Medulla oblongata (tissue), 1 donor: ENCODE measurements at regions not wholly inside any gene's neighbourhood (a gene's known extent, or its start where the extent isn't known, plus 50 kb on each side); places are given as distances from the start of the nearest gene placed in this dataset.
A peak's percentile ranks its signal among the peaks of the same experiment; 100 is the strongest.
"Not testable (repeated sequence)": the region's sequence is repeated elsewhere in the genome, so short reads cannot be mapped to it uniquely, and the experiment has no call there.

Source experiments
- DNase-seq: peaks from one replicate; pipeline ENCODE4 v3.0.0-alpha.2; 2015; ENCODE audit errors: extremely low spot score

- DNase-seq = not testable (repeated sequence)
Observed at GRCh38 chr5:176140138-176140537, 98.1 kb upstream of the SIMC1 start.

- no peak for DNase-seq
Observed at GRCh38 chr5:176144508-176144907, 93.7 kb upstream of the SIMC1 start.

DNA sequence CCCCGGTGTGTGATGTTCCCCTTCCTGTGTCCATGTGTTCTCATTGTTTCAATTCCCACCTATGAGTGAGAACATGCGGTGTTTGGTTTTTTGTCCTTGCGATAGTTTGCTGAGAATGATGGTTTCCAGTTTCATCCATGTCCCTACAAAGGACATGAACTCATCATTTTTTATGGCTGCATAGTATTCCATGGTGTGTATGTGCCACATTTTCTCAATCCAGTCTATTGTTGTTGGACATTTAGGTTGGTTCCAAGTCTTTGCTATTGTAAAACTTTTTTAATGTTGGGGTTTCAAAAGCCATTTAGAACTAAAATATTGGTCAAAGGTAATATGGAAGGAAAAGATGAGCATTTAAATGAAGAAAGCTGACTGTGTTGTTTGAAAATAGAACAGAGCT, 88.3 kb upstream of the SIMC1 start:
- not testable (repeated sequence) for DNase-seq

DNA sequence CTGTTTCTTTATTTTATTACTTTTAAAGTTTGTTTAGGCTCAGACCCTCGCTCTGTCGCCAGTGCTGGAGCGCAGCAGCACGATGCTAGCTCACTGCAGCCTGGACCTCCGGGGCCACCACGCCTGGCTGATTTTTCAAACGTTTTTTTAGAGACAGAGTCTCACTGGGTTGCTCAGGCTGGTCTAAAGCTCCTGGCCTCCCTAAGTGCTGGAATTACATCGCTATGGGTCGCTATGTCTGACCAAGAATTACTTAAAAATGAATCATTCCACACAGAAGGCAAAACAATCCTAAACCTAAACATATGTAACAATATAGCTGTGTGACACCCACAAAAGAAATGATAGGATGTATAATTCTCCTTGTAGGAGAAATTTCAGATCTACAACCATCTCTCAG, 86.9 kb upstream of the SIMC1 start:
- no peak for DNase-seq

- DNase-seq = no peak
Observed at GRCh38 chr5:176152191-176152929, 85.9 kb upstream of the SIMC1 start.

GRCh38 chr5:176152930-176153311, 85.3 kb upstream of the SIMC1 start:
- no peak for DNase-seq

- no peak for DNase-seq
Observed at GRCh38 chr5:176153741-176154140, 84.5 kb upstream of the SIMC1 start.

GRCh38 chr5:176154821-176155220, 83.4 kb upstream of the SIMC1 start:
- DNase-seq = no peak

DNA sequence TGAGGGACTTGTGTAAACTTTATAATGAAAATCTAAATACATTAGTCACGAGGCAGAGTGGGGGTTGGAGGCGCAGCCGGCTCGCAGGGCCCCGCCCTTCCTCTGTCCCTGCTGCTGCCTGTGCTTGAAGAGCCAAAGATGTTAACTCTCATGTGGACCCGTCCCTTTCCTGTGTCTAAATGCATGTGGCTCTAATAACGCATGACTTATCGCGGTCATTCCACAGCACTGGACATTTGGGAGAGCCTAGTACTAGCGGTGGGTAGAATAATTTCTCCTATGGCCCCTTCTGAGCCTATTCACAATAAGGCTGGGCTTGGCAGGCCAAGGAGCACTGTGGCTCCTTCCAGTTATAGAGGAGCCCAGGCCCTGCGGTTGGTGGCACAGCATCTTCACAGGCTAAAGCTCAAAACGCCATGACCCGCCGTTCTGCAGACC, 82.3 kb upstream of the SIMC1 start:
- no peak for DNase-seq

GRCh38 chr5:176157656-176158055, 80.6 kb upstream of the SIMC1 start:
- DNase-seq = no peak

- peak; percentile 25 for DNase-seq
Observed at GRCh38 chr5:176161431-176161830, 76.8 kb upstream of the SIMC1 start.

- DNase-seq = peak; percentile 36
Observed at GRCh38 chr5:176162198-176162597, 76.0 kb upstream of the SIMC1 start.

GRCh38 chr5:176162888-176163287, 75.3 kb upstream of the SIMC1 start:
- DNase-seq = no peak

- no peak for DNase-seq
Observed at GRCh38 chr5:176166427-176166826, 71.8 kb upstream of the SIMC1 start.

DNA sequence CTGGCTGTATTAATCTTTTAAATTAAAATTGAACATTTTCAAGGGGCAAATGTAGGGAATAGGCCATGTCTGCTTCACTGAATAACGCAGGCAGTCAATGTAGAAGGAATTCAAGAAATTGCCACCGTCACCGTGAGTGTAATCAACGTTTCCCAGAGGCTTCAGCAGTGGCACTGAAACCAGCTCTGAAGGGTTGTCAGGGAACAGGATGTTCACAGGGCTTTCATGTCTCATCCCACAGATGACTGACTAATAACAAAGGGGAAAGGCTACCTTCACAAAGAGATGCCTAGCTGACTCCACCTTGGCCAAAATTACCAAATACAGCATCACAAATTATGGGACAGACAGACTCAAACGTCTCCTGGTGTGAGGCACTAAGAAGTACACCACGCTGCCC, 70.4 kb upstream of the SIMC1 start:
- no peak for DNase-seq

DNA sequence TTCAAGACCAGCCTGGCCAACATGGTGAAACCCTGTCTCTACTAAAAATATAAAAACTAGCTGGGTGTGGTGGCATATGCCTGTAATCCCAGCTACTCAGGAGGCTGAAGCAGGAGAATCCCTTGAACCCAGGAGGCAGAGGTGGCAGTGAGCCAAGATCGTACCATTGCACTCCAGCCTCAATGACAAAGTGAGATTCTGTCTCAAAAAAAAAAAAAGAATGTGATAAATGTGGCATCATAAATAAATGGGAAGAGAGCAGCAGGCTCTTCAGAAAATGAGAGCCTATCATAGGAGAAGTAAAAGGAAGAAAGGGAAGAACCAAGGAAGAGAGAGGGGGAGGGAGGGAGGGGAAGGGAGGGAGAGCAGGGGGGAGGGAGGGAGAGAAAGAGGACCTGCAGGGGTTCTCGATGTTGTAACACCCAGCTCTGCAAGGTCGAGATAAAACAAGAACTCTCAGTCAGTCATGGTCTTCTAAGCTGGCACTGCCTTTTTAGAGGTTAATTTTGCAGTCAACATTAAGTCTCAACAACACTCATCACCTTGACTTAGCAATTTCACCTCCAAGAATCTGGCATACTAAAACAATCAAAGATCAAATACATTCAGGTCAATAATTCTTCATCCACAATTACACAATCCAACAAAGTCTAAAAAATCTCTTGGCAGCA, 68.7 kb upstream of the SIMC1 start:
- DNase-seq = no peak

DNA sequence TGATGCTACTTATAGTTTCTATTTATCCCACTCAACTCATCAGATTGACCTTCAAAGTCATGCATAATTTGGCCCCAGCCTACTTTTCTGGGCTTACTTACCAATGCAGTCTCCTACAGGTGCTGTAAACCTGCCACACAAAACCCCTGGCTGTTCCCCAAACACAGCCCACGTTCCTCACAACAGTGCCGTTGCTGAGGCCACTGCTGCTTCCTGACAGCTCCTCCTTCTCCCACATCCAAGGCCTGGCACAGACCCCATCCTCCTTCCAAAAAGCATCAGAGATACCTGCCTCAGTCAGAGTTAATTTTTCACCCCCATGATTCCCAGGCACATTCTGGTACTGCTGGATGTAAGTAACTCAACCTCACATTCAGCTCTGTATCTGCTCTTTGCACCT, 68.1 kb upstream of the SIMC1 start:
- no peak for DNase-seq

DNA sequence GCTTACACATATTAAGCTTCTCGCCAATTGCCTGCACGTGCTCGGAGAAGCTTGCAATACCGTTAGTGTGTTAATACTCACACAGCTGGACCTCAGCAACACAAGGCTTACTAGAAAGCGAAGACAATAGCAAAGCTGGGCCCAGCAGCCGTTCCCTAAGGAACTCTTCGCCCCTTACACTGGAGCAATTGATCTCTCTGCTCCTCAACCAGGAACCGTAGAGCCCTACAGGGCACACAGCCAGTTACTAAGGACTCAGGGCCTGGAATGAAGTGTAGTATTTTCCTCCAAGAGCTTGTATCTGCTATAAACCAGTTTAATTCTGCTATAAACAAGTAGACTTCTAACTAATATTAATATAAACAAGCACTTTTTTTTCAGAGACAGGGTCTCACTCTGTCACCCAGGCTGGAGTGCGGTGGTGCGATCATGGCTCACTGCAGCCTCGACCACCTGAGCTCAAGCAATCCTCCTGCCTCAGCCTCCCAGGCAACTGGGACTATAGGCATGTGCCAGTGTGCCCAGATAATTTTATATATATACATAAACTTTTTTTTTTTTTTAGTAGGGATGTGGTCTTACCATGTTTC, 67.0 kb upstream of the SIMC1 start:
- peak; percentile 51 for DNase-seq

GRCh38 chr5:176172246-176172645, 66.0 kb upstream of the SIMC1 start:
- DNase-seq = no peak

DNA sequence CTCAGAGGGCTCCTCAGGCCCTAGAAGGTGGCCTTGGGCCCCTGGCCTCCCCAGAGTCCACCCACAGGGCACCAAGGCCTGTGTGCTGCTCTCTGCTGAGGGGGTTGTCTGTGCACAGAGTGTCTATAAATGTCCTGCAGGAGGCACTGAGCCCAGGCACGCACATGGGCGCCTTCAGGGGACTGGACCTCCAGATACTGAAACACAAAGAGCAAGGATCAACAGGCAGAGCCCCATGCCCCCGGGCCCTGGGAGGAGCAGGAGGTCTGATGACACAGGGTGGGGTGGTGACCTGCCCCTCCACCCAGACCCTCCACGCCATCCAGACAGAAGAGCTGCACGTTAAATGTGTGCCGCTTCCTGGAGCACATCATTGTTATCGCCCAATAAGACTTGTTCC, 64.6 kb upstream of the SIMC1 start:
- no peak for DNase-seq

DNA sequence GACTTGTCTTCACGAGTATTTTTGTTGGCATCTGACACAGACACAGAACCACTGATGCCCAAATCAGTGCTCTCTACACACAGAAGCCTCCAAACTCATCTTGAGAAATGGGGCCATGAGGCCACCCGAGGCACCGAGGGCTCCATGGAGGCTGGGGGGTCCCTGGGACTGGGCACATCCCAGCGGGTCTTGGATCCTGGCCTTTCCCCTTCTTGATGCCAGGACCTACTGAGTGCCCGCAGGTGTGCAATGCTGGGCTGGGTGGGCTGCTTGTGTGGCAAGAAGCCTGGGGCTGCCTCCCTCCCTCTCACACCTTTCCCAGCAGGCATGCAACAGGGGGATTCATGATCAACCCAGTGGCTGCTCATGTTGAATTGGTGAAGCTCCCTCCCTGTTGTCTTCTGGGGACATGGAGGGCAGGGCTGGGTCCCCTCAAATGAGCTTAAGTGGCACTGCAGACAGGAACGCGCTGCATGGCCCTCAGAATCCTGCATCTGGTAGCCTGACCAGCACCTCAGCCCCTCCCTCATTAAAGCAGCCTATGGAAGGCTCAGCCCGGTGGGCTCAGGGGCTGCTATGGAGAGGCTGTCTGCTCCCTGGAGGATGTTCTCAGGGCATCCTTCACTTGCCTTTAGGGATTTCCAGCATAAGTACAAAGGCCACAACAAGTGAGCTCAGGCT, 63.7 kb upstream of the SIMC1 start:
- DNase-seq = no peak

DNA sequence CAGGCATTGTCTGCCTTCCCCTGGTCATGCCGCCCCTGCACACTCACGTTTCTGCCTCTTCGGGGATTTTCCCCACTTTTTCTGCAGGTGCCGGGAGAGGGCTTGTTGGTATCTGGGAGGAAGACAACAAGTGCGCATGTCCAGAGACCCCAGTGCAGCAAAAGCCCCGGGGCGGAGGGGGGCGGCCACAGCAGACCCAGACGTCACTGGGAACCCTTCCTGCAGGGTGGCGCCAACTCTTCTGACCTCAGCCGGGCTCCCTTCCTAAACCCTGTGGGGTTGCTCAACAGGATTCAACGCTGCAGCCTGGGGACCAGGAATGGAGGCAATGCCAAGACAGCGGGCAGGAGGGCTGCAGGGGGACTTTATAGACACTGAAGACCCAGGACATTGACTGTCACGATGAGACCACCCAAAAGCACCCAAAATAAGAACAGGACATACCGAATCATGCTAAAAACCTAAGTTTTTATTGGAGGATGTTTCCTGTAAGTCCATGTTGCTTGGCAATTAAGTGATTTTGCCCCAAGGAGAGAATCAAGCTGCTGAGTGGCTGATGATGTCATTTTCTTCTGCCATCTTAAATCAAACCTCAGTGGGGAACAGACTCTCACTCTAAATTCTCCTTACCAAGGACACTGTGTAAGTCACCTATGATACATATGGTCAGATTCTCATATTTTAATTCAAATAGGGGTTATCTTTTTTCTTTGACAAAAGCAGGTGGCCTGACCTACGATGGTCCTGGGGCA, 62.9 kb upstream of the SIMC1 start:
- DNase-seq = no peak
